Fibroblast of lung (primary cell): ENCODE measurements at regions not wholly inside any gene's neighbourhood (a gene's known extent, or its start where the extent isn't known, plus 50 kb on each side); places are given as distances from the start of the nearest gene placed in this dataset.

Source experiments
- DNase-seq, 2 donors: peaks; one replicate each; pipeline versions ENCODE4 v3.0.0 to v3.0.0-alpha.2; 2010; ENCODE audit warnings: low read depth in 2 of 2
- H2AFZ ChIP-seq: 2 replicates; pipeline ENCODE4 v1.5.1; 2012; ENCODE audit warnings: low read length, control low read depth, inconsistent platforms
- H3K27ac ChIP-seq: 2 replicates; pipeline ENCODE4 v1.5.1; 2011; ENCODE audit warnings: low read length, control low read depth; ENCODE audit not compliant: insufficient read depth
- H3K27me3 ChIP-seq: 2 replicates; pipeline ENCODE4 v1.5.1; 2011; ENCODE audit warnings: mild to moderate bottlenecking, low read length; ENCODE audit not compliant: control insufficient read depth, insufficient read depth
- H3K36me3 ChIP-seq: 2 replicates; pipeline ENCODE4 v1.5.1; 2011; ENCODE audit warnings: low read length; ENCODE audit not compliant: control insufficient read depth, insufficient read depth
- H3K4me1 ChIP-seq: 2 replicates; pipeline ENCODE4 v1.5.1; 2011; ENCODE audit warnings: low read length; ENCODE audit not compliant: control insufficient read depth, insufficient read depth; ENCODE audit errors: extremely low read depth
- H3K4me2 ChIP-seq: 2 replicates; pipeline ENCODE4 v1.5.1; 2011; ENCODE audit warnings: low read length, control low read depth; ENCODE audit not compliant: insufficient read depth; ENCODE audit errors: extremely low read depth
- H3K4me3 ChIP-seq, 4 experiments: fragments of 200-600 bp in 1 of 4; sonication (generic) in 1 of 4; replicated peaks in 1 of 4; 2 replicates each; pipeline ENCODE4 v1.5.1; 2011 to 2016; ENCODE audit warnings: low read length in 4 of 4, low read depth in 3 of 4, mild to moderate bottlenecking in 3 of 4, control low read depth in 2 of 4, inconsistent platforms in 1 of 4, mixed read lengths in 1 of 4; ENCODE audit not compliant: insufficient read depth in 1 of 4; ENCODE audit errors: control extremely low read depth in 1 of 4
- H3K79me2 ChIP-seq: 2 replicates; pipeline ENCODE4 v1.5.1; 2012; ENCODE audit warnings: mild to moderate bottlenecking, low read length, inconsistent platforms; ENCODE audit not compliant: control insufficient read depth, insufficient read depth
- H3K9ac ChIP-seq: 2 replicates; pipeline ENCODE4 v1.5.1; 2011; ENCODE audit warnings: mild to moderate bottlenecking, low read length, control low read depth; ENCODE audit not compliant: insufficient read depth
- H3K9me3 ChIP-seq: 2 replicates; pipeline ENCODE4 v1.5.1; 2012; ENCODE audit warnings: low read depth, low read length; ENCODE audit not compliant: control insufficient read depth, insufficient read depth
- H4K20me1 ChIP-seq: 2 replicates; pipeline ENCODE4 v1.5.1; 2011; ENCODE audit warnings: low read length; ENCODE audit not compliant: control insufficient read depth, insufficient read depth; ENCODE audit errors: extremely low read depth
- EZH2 ChIP-seq: IDR thresholded peaks from 2 replicates; pipeline ENCODE4 v1.5.1; 2012; ENCODE audit warnings: low read length, control low read depth, mild to moderate bottlenecking; ENCODE audit errors: missing control alignments
- TF ChIP-seq, protein P1 (sequence below), 2 donors: IDR thresholded peaks in 1 of 2; conservative IDR thresholded peaks in 1 of 2; 1 replicate in 1 of 2; 2 replicates in 1 of 2; pipeline ENCODE4 v1.5.1; 2011 to 2012; ENCODE audit warnings: low read length in 2 of 2, control low read depth in 1 of 2, inconsistent platforms in 1 of 2, low read depth in 1 of 2, mild to moderate bottlenecking in 1 of 2

DNA sequence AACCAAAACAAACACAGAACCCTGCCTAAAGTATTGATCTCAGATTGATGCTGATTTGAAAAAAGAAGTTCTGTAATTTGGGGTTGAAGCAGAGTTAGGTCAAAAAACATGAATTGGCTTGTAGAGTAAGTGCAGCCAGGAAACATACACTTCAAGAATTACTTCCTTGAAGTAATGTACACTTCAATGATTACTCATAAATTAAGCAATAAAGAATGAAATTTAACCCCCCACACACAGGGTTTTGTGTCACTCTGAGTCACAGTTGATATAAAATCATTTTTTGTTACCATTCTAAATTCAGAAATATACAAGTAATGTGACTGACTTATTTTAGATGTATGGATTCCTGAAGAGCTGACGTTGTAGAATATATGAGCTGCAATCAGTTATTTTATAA is 622.2 kb downstream of the POM121L12 start:
- no peak for TF ChIP-seq EZH2
- TF ChIP-seq, protein P1, sequence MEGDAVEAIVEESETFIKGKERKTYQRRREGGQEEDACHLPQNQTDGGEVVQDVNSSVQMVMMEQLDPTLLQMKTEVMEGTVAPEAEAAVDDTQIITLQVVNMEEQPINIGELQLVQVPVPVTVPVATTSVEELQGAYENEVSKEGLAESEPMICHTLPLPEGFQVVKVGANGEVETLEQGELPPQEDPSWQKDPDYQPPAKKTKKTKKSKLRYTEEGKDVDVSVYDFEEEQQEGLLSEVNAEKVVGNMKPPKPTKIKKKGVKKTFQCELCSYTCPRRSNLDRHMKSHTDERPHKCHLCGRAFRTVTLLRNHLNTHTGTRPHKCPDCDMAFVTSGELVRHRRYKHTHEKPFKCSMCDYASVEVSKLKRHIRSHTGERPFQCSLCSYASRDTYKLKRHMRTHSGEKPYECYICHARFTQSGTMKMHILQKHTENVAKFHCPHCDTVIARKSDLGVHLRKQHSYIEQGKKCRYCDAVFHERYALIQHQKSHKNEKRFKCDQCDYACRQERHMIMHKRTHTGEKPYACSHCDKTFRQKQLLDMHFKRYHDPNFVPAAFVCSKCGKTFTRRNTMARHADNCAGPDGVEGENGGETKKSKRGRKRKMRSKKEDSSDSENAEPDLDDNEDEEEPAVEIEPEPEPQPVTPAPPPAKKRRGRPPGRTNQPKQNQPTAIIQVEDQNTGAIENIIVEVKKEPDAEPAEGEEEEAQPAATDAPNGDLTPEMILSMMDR (conservative IDR thresholded peaks at IDR 0.05 in 1 of 2, IDR thresholded peaks at IDR 0.05 in 1 of 2; ENCODE audit: low read depth in 1 of 2, low read length in 2 of 2) = no peak
- no peak overlapping the region for H3K27ac ChIP-seq
- no peaks in the 10 kb centered on the region for H3K36me3 ChIP-seq
- H3K9me3 ChIP-seq = no peaks in the 10 kb centered on the region
- H3K4me3 ChIP-seq = no peak overlapping the region
- H3K4me1 ChIP-seq = no peaks in the 10 kb centered on the region
- no peaks in the 10 kb centered on the region for H4K20me1 ChIP-seq
- H2AFZ ChIP-seq = no peak overlapping the region
- H3K9ac ChIP-seq = no peak overlapping the region
- DNase-seq = no peak
- H3K27me3 ChIP-seq = no peaks in the 10 kb centered on the region
- H3K4me2 ChIP-seq = no peak overlapping the region
- no peaks in the 10 kb centered on the region for H3K79me2 ChIP-seq

- no peak overlapping the region for H2AFZ ChIP-seq
- TF ChIP-seq, protein P1 (conservative IDR thresholded peaks at IDR 0.05 in 1 of 2, IDR thresholded peaks at IDR 0.05 in 1 of 2; ENCODE audit: low read depth in 1 of 2, low read length in 2 of 2) = no peak
- no peak for TF ChIP-seq EZH2
These were observed 623.5 kb downstream of the POM121L12 start for GRCh38 chr7:53658951-53659350.

DNA sequence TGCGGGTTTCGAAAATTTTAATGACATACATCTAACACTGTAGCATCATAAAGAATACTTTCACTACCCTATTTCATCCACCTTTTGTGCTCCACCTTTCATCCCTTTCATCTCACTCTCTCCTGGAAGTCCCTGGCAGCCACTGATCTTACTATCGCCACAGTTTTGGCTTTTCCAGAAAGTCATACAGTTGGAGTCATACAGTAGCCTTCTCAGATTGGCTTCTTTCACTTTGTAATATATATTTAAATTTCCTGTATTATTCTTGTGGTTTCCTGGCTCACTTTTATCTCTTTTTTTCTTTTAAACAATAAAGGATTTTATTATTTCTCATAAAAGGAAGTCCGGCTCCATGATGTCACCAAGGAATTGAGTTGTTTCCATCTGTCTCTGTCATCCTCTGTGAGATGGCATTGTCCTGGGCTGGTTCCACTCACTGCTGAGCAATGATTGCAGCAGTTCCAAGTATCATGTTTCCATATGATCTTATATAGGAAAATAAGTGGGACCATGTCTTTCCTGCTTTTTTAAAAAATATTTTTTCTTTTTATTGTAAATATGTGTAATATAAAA is 626.3 kb downstream of the POM121L12 start:
- no peak overlapping the region for H3K4me3 ChIP-seq
- H3K79me2 ChIP-seq = no peaks in the 10 kb centered on the region
- no peaks in the 10 kb centered on the region for H4K20me1 ChIP-seq
- H3K27me3 ChIP-seq = no peaks in the 10 kb centered on the region
- H3K27ac ChIP-seq = no peak overlapping the region
- H2AFZ ChIP-seq = no peak overlapping the region
- H3K4me2 ChIP-seq = no peak overlapping the region
- no peaks in the 10 kb centered on the region for H3K36me3 ChIP-seq
- no peaks in the 10 kb centered on the region for H3K4me1 ChIP-seq
- no peak for DNase-seq
- no peak overlapping the region for H3K9ac ChIP-seq
- no peaks in the 10 kb centered on the region for H3K9me3 ChIP-seq
- TF ChIP-seq, protein P1 (conservative IDR thresholded peaks at IDR 0.05 in 1 of 2, IDR thresholded peaks at IDR 0.05 in 1 of 2; ENCODE audit: low read depth in 1 of 2, low read length in 2 of 2) = no peak
- TF ChIP-seq EZH2 = no peak

More at GRCh38 chr7:53658951-53659350, 623.5 kb downstream of the POM121L12 start:
- DNase-seq = no peak
- Histone ChIP-seq H4K20me1 (no peaks in the 10 kb centered on the region), H3K27me3 (no peaks in the 10 kb centered on the region), H3K36me3 (no peaks in the 10 kb centered on the region), H3K9me3 (no peaks in the 10 kb centered on the region), H3K4me3 (no peak overlapping the region), H3K27ac (no peak overlapping the region), H3K4me2 (no peak overlapping the region), H3K79me2 (no peaks in the 10 kb centered on the region), H3K9ac (no peak overlapping the region), H3K4me1 (no peaks in the 10 kb centered on the region)
